Fibroblast of skin of right biceps (primary cell): ENCODE measurements at regions not wholly inside any gene's neighbourhood (a gene's known extent, or its start where the extent isn't known, plus 50 kb on each side); places are given as distances from the start of the nearest gene placed in this dataset.

Source experiments
- DNase-seq: peaks from one replicate; pipeline ENCODE4 v3.0.0-alpha.2; 2013

DNA sequence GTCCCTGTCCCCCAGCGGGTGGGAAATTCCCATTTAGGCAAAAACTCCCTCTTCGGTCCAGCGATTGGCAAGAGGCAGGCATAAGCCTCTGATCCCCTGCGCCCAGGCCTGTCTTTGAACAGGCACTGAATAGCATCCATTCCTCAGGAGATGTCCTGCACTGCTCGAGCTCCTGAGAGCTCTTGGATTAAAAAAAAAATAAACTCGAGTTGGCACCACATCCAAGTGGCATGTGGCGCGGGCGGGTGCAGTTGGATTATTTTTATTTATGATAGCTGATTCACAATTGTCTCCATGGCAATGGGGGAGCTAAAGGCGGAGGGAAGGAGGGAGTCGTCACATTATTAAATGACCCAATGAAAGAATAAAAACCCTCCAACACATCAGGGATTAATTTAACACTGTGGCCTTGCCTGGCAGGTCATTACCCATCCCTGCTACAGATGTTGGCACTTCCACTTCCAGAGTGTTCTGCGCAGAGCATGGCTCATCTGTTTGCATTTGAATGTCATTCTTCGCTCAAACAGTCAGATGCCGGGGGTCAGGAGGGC, 207.2 kb downstream of the AACS start:
- no peak for DNase-seq

GRCh38 chr12:125276567-125276966, 211.3 kb downstream of the AACS start:
- DNase-seq = no peak

DNA sequence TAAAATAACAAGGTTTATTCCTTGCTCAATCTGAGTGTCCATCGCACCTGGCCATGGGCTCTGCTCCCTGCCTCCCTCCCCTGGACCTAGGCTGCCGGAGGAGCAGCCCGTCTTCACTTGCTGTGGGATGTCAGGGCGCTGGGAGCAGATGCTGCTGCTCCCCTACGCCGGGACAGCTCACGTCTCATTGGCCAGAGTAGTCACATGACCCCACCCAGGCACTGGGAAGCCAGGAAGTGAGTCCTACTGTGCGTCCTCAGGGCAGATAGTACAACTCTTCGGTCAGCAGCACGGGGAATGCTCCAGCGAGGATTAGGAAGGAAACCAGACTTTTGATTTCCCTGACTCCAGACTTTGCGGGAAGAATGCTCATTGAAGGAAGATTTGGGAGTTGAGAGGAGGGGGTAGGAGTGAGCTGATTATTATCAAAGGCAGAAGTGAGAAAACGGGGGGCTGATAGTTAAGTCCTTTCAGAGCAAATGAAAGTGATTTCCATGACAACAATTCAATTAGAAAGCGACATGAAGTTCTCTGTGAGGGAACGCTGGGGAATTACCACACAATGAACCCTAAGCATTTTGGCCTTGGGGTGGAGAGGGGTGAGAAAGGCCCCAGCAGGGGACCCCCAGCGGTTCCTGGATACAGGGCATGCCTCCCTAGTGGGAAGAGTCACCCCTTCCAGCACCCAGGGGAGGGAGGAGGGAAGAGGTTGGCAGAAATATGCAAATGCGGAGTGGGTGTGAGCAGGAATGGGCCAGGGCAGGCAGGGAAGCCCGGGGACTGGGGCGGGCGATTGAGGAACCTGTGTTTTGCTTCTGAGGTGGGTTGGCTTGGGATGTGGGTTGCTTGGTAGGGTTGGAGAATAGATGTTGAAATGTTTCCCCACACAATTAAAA, 215.5 kb downstream of the AACS start:
- no peak for DNase-seq

DNA sequence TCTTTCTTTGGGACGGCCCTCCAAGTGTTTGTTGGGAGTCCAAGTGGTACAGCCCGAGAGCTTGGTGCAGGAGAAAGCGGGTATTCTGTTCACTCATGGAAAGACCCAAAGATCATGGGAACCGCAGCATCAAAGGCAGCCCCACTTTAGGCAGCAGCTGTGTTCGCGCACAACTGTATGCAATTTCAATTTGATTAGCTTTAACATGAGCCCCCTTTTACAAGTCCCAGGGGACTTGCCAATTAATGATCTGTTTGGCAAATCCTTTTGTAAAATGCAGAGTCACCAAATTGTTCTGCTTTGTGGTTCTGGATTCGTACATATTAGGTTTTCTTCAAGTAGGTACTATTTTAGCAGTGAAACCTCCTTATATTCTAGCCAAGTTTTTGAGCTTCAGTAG, 217.7 kb downstream of the AACS start:
- DNase-seq = no peak

DNA sequence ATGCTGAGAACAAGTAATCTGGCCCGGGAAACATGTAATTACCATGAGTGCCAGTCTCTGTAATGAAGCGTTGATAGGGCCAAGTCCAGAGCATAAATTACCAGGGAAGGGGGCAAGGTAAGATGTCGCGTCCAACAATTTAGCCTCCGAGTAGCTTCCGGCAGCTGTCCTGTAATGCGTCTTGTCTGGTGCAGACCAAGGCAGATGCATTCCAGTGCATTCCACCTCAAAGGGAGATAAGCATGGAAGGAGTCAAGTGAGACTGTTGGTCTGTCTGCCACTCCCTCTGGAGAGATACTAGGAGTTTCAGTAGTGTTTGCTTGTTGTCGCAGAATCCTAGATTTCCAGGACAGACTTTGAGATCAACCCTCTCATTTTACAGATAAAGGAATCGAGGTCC, 218.3 kb downstream of the AACS start:
- no peak for DNase-seq

DNA sequence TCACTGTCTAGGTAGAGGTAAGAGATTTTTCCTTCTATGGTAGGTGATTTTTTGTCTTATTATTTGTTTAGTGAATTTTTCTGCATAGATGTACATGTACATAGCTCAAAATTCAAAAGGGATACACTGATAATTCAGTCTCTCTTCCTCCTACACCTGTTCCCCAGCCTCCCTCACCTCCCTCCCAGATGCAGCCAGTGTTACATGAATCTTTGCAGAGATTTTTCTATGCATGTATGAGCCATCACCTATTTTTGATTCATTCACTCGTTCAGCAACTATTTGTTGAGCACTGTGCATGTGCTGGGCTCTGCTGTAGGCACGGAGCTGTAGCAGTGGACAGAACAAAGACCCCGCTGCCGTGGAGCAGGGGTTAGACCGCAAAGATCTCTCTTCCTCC, 218.9 kb downstream of the AACS start:
- no peak for DNase-seq

DNA sequence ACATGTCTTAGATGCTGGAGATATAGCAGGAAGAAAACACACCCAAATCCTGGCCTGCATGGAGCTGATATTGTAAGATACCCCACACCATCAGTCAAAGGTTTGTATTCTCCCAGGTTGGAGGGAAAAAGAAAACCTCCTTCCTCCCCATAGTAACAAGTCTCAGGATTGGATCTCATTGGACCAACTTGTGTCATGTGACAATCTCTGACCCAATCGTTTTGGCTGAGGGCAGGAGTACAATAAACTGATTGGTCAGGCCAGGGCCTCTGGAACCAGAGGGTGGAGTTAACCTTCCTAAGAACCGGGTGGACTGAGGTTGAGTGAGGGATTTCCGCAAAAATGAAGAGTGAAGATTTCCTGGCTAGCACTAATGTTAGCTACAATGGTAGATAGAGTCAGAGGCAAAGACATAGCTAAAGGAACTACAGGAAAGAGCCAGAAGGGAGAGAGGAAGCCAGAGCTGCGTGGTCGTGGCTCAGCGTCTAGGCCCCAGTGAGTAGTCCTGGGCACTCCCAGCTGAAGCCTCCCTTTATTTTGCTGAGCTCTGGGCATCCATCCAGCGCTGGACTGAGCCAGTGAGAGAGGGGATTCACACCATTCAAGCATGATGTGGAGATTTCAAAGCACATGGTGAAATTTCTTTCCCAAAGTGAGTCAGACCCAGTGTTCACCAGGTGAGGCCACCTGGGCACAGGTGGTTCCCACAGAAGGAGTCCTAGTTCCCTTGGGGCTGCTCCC, 219.9 kb downstream of the AACS start:
- DNase-seq = no peak

GRCh38 chr12:125286005-125286727, 220.9 kb downstream of the AACS start:
- no peak for DNase-seq

DNA sequence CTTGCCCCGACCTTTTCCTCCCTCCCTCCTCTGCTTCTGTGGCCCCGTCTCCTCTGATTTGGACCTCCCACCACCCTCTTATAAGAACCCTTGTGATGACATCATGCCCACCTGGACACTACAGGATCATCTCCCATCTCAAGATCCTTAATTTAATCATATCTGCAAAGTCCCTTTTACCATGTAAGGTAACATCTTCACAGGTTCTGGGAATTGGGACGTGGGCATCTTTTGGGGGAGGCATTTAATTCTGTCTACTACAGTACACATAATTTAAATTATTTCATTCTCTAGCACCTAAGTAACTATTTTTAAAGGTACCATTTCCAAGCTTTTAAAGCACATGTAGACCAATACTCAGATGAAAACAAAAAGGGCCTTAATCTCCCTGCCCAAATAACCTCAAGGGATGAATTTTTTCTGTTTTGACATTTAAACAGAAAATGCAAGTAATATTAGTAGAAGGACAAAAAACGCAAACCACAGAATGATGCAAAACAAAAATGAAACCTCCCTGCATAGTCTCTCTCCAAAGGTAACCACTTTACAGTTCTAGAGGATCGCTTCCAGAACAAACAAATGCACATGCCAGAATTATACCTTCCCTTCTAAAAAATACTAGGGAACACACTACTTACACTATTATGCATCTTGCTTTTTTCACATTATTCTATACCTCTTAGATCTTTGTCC, 222.1 kb downstream of the AACS start:
- no peak for DNase-seq

- no peak for DNase-seq
Observed at GRCh38 chr12:125288931-125289928, 224.0 kb downstream of the AACS start.

- DNase-seq = no peak
Observed at GRCh38 chr12:125289970-125290369, 224.7 kb downstream of the AACS start.

- DNase-seq = no peak
Observed at GRCh38 chr12:125292700-125293099, 227.5 kb downstream of the AACS start.

DNA sequence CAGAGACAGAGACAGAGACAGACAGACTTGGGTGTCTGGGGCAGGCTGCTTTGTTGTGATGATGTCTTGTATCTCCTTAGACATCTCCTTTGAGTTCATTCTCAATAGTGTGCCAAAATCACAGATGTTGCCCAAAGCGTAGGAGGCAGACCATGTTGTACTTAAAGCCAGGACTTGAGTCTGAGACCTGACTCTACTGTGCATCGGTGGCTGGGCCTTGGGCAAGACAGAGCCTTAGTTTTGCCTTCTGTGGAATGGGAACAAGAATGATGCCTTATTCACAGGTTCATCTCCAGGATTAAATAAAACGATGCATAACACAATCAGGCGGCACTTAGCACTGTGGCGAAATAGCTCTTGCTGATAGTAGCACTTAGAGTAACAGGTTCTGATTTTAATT, 230.3 kb downstream of the AACS start:
- DNase-seq = no peak

DNA sequence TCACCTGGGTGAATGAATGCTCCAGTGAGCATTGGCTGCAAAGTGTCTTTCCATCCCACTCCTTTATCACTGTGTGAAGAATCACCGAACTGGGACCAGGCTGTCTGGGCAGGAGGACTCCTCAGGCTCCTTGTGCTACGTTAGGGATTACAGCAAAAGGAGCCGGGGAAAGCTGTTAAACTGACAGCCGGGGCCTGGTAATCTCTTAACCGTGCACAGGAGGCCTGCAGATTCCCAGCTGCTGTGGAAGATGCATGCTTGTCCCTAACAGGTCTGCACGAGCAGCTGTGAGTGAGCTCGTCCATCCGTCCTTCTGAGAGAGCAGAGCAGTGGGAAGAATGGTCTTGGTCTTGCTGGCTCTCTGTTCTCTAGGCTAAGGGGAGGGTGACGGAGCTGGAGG, 231.5 kb downstream of the AACS start:
- DNase-seq = no peak

DNA sequence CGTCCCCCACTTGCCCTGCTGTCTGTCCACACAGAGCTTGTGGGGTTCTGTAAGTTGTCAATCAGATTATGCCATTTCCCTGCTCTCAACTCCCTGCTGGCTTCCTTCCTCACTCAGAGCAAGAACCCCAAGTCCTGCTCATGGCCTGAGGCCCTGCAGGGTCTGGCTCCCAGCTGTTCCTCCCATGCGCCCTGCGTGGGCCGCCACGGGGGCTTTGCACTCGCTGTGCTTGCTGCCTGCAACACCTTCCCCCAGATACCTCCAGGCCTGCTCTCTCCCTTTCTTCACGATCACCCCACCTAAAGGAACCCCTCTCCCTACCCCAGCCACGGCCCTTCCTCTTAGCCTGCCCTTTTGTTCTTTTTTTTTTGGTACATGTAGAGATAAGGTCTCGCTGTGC, 234.6 kb downstream of the AACS start:
- no peak for DNase-seq

- DNase-seq = no peak
Observed at GRCh38 chr12:125300249-125300648, 235.0 kb downstream of the AACS start.

DNA sequence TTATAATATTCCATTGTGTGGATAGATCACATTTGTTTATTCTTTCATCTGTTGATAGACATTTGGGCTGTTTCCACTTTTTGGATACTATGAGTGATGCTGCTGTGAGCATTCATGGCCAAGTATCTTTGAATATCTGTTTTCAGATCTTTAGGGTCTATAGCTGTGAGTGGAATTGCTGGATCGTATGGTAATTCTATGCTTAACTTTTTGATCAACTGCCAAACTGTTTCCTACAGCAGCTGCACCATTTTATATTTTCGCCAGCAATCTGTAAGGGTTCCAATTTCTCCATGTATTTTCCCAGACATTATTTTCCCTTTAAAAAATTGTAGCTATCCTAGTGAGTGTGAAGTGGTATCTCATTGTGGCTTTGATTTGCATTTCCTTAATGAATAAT, 238.1 kb downstream of the AACS start:
- no peak for DNase-seq

DNA sequence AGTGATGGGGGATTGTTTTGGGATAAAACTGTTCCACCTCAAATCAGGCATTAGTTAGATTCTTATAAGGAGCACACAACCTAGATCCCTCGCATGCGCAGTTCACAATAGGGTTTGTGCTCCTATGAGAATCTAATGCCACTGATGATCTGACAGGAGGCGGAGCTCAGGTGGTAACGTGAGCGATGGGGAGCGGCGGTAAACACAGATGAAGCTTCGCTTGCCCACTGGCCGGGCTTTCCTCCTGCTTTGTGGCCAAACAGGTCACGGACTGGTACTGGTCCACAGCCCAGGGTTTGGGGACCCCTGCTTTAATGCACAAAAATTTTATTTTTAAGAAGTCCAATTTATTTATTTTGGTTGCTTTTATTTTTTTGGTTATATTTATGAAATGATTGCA, 238.8 kb downstream of the AACS start:
- no peak for DNase-seq

GRCh38 chr12:125305231-125305630, 240.0 kb downstream of the AACS start:
- DNase-seq = no peak

GRCh38 chr12:125310461-125310860, 245.2 kb downstream of the AACS start:
- DNase-seq = no peak

- DNase-seq = no peak
Observed at GRCh38 chr12:125311050-125311449, 245.8 kb downstream of the AACS start.
